Epithelial cell of esophagus (primary cell): ENCODE measurements at regions not wholly inside any gene's neighbourhood (a gene's known extent, or its start where the extent isn't known, plus 50 kb on each side); places are given as distances from the start of the nearest gene placed in this dataset.

ENCODE experiments used
- DNase-seq: peaks from one replicate; pipeline ENCODE4 v3.0.0; 2010; ENCODE audit warnings: low read depth
- H3K4me3 ChIP-seq: 2 replicates; pipeline ENCODE4 v1.5.1; 2011; ENCODE audit warnings: mild to moderate bottlenecking, low read length, control low read depth
- CTCF ChIP-seq: IDR thresholded peaks from 2 replicates; pipeline ENCODE4 v1.5.1; 2011; ENCODE audit warnings: low read depth, mild to moderate bottlenecking, low read length, control low read depth, inconsistent platforms; ENCODE audit not compliant: insufficient read depth; ENCODE audit errors: missing control alignments

- DNase-seq: no peak
- H3K4me3 ChIP-seq: no peak overlapping the region
- TF ChIP-seq CTCF: no peak
Observed at GRCh38 chr19:31073485-31074198, 275.6 kb downstream of the TSHZ3 start.

- no peak for DNase-seq
- TF ChIP-seq CTCF: no peak
- no peak overlapping the region for H3K4me3 ChIP-seq
Observed at GRCh38 chr19:31072451-31072850, 276.8 kb downstream of the TSHZ3 start.

GRCh38 chr19:31071136-31071855 is 277.9 kb downstream of the TSHZ3 start:
- no peak for DNase-seq
- H3K4me3 ChIP-seq: no peak overlapping the region
- TF ChIP-seq CTCF: no peak

DNA sequence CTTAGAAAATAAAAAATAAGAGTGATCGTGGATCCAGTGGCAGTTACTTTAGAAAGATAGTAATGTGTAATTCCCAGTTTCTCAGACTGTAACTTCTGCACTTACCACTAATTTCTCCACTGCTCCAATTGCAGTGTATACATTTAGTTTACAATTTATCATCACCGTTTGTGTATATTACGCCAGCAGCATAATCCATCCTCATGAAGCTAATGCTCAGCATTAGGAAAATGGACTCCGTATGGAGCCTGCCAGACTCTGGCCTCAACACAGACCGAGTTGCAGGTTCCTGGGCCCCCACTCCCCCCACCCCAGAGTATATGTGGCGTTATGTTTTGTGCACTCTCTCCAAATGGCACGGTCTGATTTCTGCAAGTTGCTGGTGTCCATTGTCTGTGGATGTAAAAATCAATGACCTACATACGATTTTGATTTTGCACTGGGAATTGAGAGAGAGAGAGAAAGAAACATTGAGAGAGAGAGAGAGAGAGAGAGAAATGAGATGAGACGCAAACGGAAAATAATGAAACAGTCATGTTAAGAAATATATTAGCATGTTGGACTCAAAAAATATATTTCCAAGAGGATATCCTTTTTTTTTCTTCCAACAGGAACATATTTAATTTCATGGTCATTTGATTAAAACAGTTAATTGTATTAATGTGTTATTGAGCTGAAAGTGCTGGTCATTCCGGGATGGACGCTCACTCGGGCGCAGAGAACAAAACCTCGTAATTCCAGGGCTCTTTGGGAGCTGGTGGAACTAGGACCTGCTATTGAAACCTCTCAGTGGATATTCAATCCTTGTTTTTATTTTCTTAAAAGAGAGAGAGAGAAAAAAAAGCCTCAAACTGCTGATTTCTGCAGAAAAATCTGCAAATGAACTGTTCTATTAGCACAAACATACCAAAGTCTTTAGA is 278.8 kb downstream of the TSHZ3 start:
- no peak for TF ChIP-seq CTCF

GRCh38 chr19:31068268-31068667 is 281.0 kb downstream of the TSHZ3 start:
- TF ChIP-seq CTCF: no peak
- no peak overlapping the region for H3K4me3 ChIP-seq
- no peak for DNase-seq

More for the DNA sequence above, 278.8 kb downstream of the TSHZ3 start:
- H3K4me3 ChIP-seq: no peak overlapping the region
- no peak for DNase-seq

DNA sequence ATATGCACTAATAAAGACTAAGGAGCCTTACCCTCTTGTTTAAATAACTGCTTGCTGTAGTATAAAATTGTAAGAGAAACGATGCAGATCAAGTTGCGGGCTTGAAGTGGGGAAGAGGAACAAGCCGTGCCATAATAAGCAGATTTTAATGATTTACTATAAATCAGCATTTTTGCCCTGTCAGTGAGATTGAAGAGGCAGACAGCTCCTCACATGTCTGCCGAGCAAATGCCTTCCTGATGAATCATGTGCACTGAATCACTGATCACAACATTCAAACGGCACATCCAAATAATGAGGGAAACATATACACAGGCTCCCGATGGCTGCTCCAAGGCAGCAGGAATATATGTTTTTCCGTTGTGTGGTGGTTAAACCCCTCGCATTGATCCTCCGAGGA is 282.9 kb downstream of the TSHZ3 start:
- peak; percentile 87 for DNase-seq
- H3K4me3 ChIP-seq: no peak overlapping the region

More for the DNA sequence above, 282.9 kb downstream of the TSHZ3 start:
- TF ChIP-seq CTCF: no peak
